IMR-90 (cell line): ENCODE measurements at regions not wholly inside any gene's neighbourhood (a gene's known extent, or its start where the extent isn't known, plus 50 kb on each side); places are given as distances from the start of the nearest gene placed in this dataset.

Experiments
- MAZ ChIP-seq: IDR thresholded peaks from 2 replicates; pipeline ENCODE4 v1.6.1; 2012; ENCODE audit warnings: low read depth, mild to moderate bottlenecking, low read length, improper control_type of control experiment, moderate library complexity, borderline replicate concordance
- POLR2A ChIP-seq: IDR thresholded peaks from 2 replicates; pipeline ENCODE4 v1.6.1; 2012; ENCODE audit warnings: mild to moderate bottlenecking, low read depth, low read length
- TF ChIP-seq, protein P1 (sequence below): conservative IDR thresholded peaks from 2 replicates; pipeline ENCODE4 v1.5.1; 2012; ENCODE audit warnings: mild to moderate bottlenecking, low read depth, low read length, improper control_type of control experiment
- TF ChIP-seq, protein P2 (sequence below): fragments of 150-350 bp; IDR thresholded peaks from 2 replicates; pipeline ENCODE4 v1.6.1; 2016; ENCODE audit warnings: low read depth, mild to moderate bottlenecking, low read length, moderate library complexity, borderline replicate concordance

DNA sequence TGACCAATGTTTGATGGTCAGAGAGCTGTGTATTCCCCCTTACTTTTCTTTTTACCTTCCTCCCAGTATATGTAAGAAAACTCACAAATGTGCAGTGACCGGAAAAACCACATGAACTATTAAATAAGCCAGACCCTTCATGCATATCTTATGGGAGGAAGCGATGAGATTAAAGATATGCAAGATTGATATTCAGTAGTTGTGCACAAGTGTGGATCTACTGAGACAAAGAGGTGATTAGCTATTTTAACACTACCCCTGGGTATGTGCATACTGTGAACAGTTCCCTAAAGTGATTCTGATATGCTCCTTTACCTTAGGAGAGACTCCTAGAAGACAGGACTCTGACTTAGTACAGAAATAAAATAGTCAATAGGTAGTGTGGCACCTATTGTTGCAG lies 328.3 kb downstream of the EPHA4 start:
- TF ChIP-seq POLR2A = no peak
- TF ChIP-seq, protein P1, sequence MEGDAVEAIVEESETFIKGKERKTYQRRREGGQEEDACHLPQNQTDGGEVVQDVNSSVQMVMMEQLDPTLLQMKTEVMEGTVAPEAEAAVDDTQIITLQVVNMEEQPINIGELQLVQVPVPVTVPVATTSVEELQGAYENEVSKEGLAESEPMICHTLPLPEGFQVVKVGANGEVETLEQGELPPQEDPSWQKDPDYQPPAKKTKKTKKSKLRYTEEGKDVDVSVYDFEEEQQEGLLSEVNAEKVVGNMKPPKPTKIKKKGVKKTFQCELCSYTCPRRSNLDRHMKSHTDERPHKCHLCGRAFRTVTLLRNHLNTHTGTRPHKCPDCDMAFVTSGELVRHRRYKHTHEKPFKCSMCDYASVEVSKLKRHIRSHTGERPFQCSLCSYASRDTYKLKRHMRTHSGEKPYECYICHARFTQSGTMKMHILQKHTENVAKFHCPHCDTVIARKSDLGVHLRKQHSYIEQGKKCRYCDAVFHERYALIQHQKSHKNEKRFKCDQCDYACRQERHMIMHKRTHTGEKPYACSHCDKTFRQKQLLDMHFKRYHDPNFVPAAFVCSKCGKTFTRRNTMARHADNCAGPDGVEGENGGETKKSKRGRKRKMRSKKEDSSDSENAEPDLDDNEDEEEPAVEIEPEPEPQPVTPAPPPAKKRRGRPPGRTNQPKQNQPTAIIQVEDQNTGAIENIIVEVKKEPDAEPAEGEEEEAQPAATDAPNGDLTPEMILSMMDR = no peak
- TF ChIP-seq, protein P2, sequence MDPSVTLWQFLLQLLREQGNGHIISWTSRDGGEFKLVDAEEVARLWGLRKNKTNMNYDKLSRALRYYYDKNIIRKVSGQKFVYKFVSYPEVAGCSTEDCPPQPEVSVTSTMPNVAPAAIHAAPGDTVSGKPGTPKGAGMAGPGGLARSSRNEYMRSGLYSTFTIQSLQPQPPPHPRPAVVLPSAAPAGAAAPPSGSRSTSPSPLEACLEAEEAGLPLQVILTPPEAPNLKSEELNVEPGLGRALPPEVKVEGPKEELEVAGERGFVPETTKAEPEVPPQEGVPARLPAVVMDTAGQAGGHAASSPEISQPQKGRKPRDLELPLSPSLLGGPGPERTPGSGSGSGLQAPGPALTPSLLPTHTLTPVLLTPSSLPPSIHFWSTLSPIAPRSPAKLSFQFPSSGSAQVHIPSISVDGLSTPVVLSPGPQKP = no peak
- no peak for TF ChIP-seq MAZ
